HEK293 (cell line): ENCODE measurements at regions not wholly inside any gene's neighbourhood (a gene's known extent, or its start where the extent isn't known, plus 50 kb on each side); places are given as distances from the start of the nearest gene placed in this dataset.

ENCODE experiments used
- CTCF ChIA-PET: fragments of 350-600 bp; formaldehyde crosslinking; extraction: SDS; loops from one replicate; lab custom pipeline; 2021; ENCODE audit warnings: antibody characterized with exemption; lab: Yijun Ruan, JAX
- POLR2A ChIA-PET: fragments of 300-600 bp; formaldehyde crosslinking; extraction: SDS; loops from one replicate; lab custom pipeline; 2020; ENCODE audit warnings: antibody characterized with exemption, inconsistent platforms; lab: Yijun Ruan, JAX
- H3K27ac ChIP-seq: fragments of 200-500 bp; sonication (Bioruptor generic); 2 replicates; pipeline ENCODE4 v1.5.1; 2014; ENCODE audit warnings: low read depth, low read length, control low read depth, inconsistent platforms; ENCODE audit errors: extremely low read depth
- H3K36me3 ChIP-seq, 2 experiments: fragments of 200-500 bp in 1 of 2; sonication (Bioruptor generic) in 1 of 2; 1 replicate in 1 of 2; 2 replicates in 1 of 2; pipeline ENCODE4 v1.5.1; 2014 to 2017; ENCODE audit warnings: inconsistent platforms in 2 of 2, low read length in 2 of 2; ENCODE audit not compliant: control insufficient read depth in 2 of 2, insufficient read depth in 1 of 2
- H3K4me1 ChIP-seq: fragments of 200-500 bp; sonication (Bioruptor generic); 2 replicates; pipeline ENCODE4 v1.5.1; 2014; ENCODE audit warnings: mild to moderate bottlenecking, low read length, inconsistent platforms; ENCODE audit not compliant: control insufficient read depth, insufficient read depth
- H3K4me3 ChIP-seq: 2 replicates; pipeline ENCODE4 v1.5.1; 2011; ENCODE audit warnings: low read depth, mild to moderate bottlenecking, control low read depth, low read length, moderate library complexity
- H3K9me3 ChIP-seq: fragments of 200-500 bp; sonication (Bioruptor generic); 2 replicates; pipeline ENCODE4 v1.5.1; 2014; ENCODE audit warnings: low read depth, low read length, inconsistent platforms; ENCODE audit not compliant: control insufficient read depth, insufficient read depth
- FEZF1 ChIP-seq: fragments of 450-650 bp; formaldehyde crosslinking; IDR thresholded peaks from 2 replicates; pipeline ENCODE4 v1.5.1; 2016; ENCODE audit warnings: missing biosample characterization, missing genetic modification characterization
- GLI4 ChIP-seq: fragments of 450-650 bp; formaldehyde crosslinking; IDR thresholded peaks from 2 replicates; pipeline ENCODE4 v1.5.1; 2016; ENCODE audit warnings: missing biosample characterization, missing genetic modification characterization
- KLF16 ChIP-seq: fragments of 450-650 bp; formaldehyde crosslinking; IDR thresholded peaks from 2 replicates; pipeline ENCODE4 v1.5.1; 2017; ENCODE audit warnings: missing biosample characterization, missing genetic modification characterization
- KLF7 ChIP-seq: fragments of 450-650 bp; formaldehyde crosslinking; IDR thresholded peaks from 2 replicates; pipeline ENCODE4 v1.5.1; 2016; ENCODE audit warnings: missing biosample characterization, missing genetic modification characterization, borderline replicate concordance
- KLF8 ChIP-seq: fragments of 450-650 bp; formaldehyde crosslinking; IDR thresholded peaks from 2 replicates; pipeline ENCODE4 v1.5.1; 2016; ENCODE audit warnings: missing biosample characterization, missing genetic modification characterization
- WT1 ChIP-seq: fragments of 450-650 bp; formaldehyde crosslinking; IDR thresholded peaks from 2 replicates; pipeline ENCODE4 v1.5.1; 2016; ENCODE audit warnings: missing biosample characterization, missing genetic modification characterization
- ZBTB8A ChIP-seq: fragments of 450-650 bp; formaldehyde crosslinking; IDR thresholded peaks from 2 replicates; pipeline ENCODE4 v1.5.1; 2016; ENCODE audit warnings: missing biosample characterization, missing genetic modification characterization
- ZNF169 ChIP-seq: fragments of 450-650 bp; formaldehyde crosslinking; IDR thresholded peaks from 2 replicates; pipeline ENCODE4 v1.5.1; 2016; ENCODE audit warnings: missing biosample characterization, missing genetic modification characterization
- ZNF184 ChIP-seq: fragments of 450-650 bp; IDR thresholded peaks from 2 replicates; pipeline ENCODE4 v1.5.1; 2018; ENCODE audit warnings: missing biosample characterization, mild to moderate bottlenecking, missing genetic modification characterization
- ZNF19 ChIP-seq: fragments of 450-650 bp; formaldehyde crosslinking; IDR thresholded peaks from 2 replicates; pipeline ENCODE4; 2016; ENCODE audit warnings: missing biosample characterization, missing genetic modification characterization, low read depth
- ZNF2 ChIP-seq: fragments of 450-650 bp; formaldehyde crosslinking; IDR thresholded peaks from 2 replicates; pipeline ENCODE4 v1.5.1; 2016; ENCODE audit warnings: missing biosample characterization, missing genetic modification characterization
- ZNF221 ChIP-seq: fragments of 450-650 bp; formaldehyde crosslinking; IDR thresholded peaks from 2 replicates; pipeline ENCODE4 v1.5.1; 2017; ENCODE audit warnings: missing biosample characterization, missing genetic modification characterization, borderline replicate concordance
- ZNF239 ChIP-seq: fragments of 450-650 bp; formaldehyde crosslinking; IDR thresholded peaks from 2 replicates; pipeline ENCODE4 v1.5.1; 2016; ENCODE audit warnings: missing biosample characterization, missing genetic modification characterization
- ZNF248 ChIP-seq: fragments of 450-650 bp; formaldehyde crosslinking; IDR thresholded peaks from 2 replicates; pipeline ENCODE4 v1.5.1; 2017; ENCODE audit warnings: missing biosample characterization, missing genetic modification characterization
- ZNF266 ChIP-seq: fragments of 450-650 bp; formaldehyde crosslinking; IDR thresholded peaks from 2 replicates; pipeline ENCODE4 v1.5.1; 2016; ENCODE audit warnings: missing biosample characterization, missing genetic modification characterization, low read depth
- ZNF280C ChIP-seq: fragments of 450-650 bp; formaldehyde crosslinking; IDR thresholded peaks from 2 replicates; pipeline ENCODE4 v1.5.1; 2016; ENCODE audit warnings: missing biosample characterization, missing genetic modification characterization
- ZNF302 ChIP-seq: fragments of 450-650 bp; formaldehyde crosslinking; IDR thresholded peaks from 2 replicates; pipeline ENCODE4 v1.5.1; 2016; ENCODE audit warnings: missing biosample characterization, missing genetic modification characterization, low read depth
- ZNF324 ChIP-seq: fragments of 450-650 bp; formaldehyde crosslinking; IDR thresholded peaks from 2 replicates; pipeline ENCODE4 v1.5.1; 2016; ENCODE audit warnings: missing biosample characterization, missing genetic modification characterization
- ZNF341 ChIP-seq: fragments of 450-650 bp; formaldehyde crosslinking; IDR thresholded peaks from 2 replicates; pipeline ENCODE4; 2016; ENCODE audit warnings: low read depth, missing biosample characterization, missing genetic modification characterization
- ZNF354C ChIP-seq: fragments of 450-650 bp; formaldehyde crosslinking; IDR thresholded peaks from 2 replicates; pipeline ENCODE4 v1.5.1; 2016; ENCODE audit warnings: missing biosample characterization, missing genetic modification characterization, low read depth, borderline replicate concordance
- ZNF37A ChIP-seq: fragments of 450-650 bp; IDR thresholded peaks from 2 replicates; pipeline ENCODE4 v1.5.1; 2018; ENCODE audit warnings: missing biosample characterization, missing genetic modification characterization
- ZNF48 ChIP-seq: fragments of 450-650 bp; formaldehyde crosslinking; IDR thresholded peaks from 2 replicates; pipeline ENCODE4 v1.5.1; 2016; ENCODE audit warnings: missing biosample characterization, missing genetic modification characterization
- ZNF548 ChIP-seq: fragments of 450-650 bp; formaldehyde crosslinking; IDR thresholded peaks from 2 replicates; pipeline ENCODE4 v1.5.1; 2016; ENCODE audit warnings: missing biosample characterization, missing genetic modification characterization
- ZNF623 ChIP-seq: fragments of 450-650 bp; formaldehyde crosslinking; IDR thresholded peaks from 2 replicates; pipeline ENCODE4 v1.5.1; 2016; ENCODE audit warnings: missing biosample characterization, missing genetic modification characterization
- ZNF626 ChIP-seq: fragments of 450-650 bp; sonication (Bioruptor Pico); formaldehyde crosslinking; IDR thresholded peaks from 2 replicates; pipeline ENCODE4 v1.5.1; 2018; ENCODE audit warnings: missing biosample characterization, missing genetic modification characterization, inconsistent platforms
- ZNF747 ChIP-seq: fragments of 450-650 bp; formaldehyde crosslinking; IDR thresholded peaks from 2 replicates; pipeline ENCODE4 v1.5.1; 2016; ENCODE audit warnings: missing biosample characterization, missing genetic modification characterization
- ZNF76 ChIP-seq: fragments of 450-650 bp; formaldehyde crosslinking; IDR thresholded peaks from 2 replicates; pipeline ENCODE4; 2016; ENCODE audit warnings: low read depth, missing biosample characterization, missing genetic modification characterization, borderline replicate concordance
- ZNF785 ChIP-seq: fragments of 450-650 bp; formaldehyde crosslinking; IDR thresholded peaks from 2 replicates; pipeline ENCODE4 v1.5.1; 2016; ENCODE audit warnings: missing biosample characterization, missing genetic modification characterization
- ZNF830 ChIP-seq: fragments of 450-650 bp; IDR thresholded peaks from 2 replicates; pipeline ENCODE4 v1.5.0; 2018; ENCODE audit warnings: missing biosample characterization, missing genetic modification characterization, low read depth, mild to moderate bottlenecking, moderate library complexity
- ZNF843 ChIP-seq: fragments of 450-650 bp; formaldehyde crosslinking; IDR thresholded peaks from 2 replicates; pipeline ENCODE4 v1.5.1; 2016; ENCODE audit warnings: missing biosample characterization, missing genetic modification characterization
- TF ChIP-seq, protein P1 (sequence below): fragments of 450-650 bp; formaldehyde crosslinking; IDR thresholded peaks from 2 replicates; pipeline ENCODE4; 2016; ENCODE audit warnings: missing biosample characterization, missing genetic modification characterization

DNA sequence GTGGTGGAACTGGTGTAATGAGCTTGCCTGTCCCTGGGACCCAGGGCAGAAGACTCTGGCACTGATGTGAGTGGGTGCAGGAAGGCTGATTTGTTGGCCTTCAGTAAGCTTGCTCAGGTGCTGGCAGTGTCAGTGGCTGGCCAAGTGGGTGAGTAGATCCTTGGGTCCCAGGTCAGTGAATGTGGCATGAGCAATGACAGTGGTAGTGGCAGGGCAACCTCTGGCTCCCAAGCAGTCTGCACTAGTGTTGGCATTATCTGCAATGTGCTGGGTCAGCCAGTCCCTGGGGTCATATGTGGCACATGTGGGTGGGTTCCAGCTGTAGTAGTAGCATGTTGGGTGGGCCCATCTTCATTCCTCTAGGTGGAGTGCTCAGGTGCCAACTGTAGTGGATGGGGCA, 640.9 kb upstream of the GRM3 start:
- no peak overlapping the region for H3K27ac ChIP-seq

GRCh38 chr7:85997515-85997914, 646.2 kb upstream of the GRM3 start:
- POLR2A ChIA-PET = no interaction called here
- H3K27ac ChIP-seq = no peak overlapping the region

More for the DNA sequence above, 640.9 kb upstream of the GRM3 start:
- no peak overlapping the region for H3K4me3 ChIP-seq
- no peaks in the 10 kb centered on the region for H3K9me3 ChIP-seq
- TF ChIP-seq GLI4 (tag by site-specific recombination) (no peak), ZNF76 (tag by site-specific recombination) (no peak), ZBTB8A (tag by site-specific recombination) (no peak), KLF8 (tag by site-specific recombination) (no peak), ZNF221 (tag by site-specific recombination) (no peak), ZNF747 (tag by site-specific recombination) (no peak), ZNF37A (tag by site-specific recombination) (no peak), ZNF843 (tag by site-specific recombination) (no peak), ZNF324 (tag by site-specific recombination) (no peak), ZNF548 (tag by site-specific recombination) (no peak), ZNF48 (tag by site-specific recombination) (no peak), ZNF266 (tag by site-specific recombination) (no peak), ZNF2 (tag by site-specific recombination) (no peak), ZNF341 (no peak), ZNF623 (tag by site-specific recombination) (no peak), ZNF169 (no peak), FEZF1 (no peak), ZNF626 (tag by site-specific recombination) (no peak)
- TF ChIP-seq, all 188 proteins: peak for 0
- ChIA-PET CTCF (interaction anchor here (0.6 kb wide), 1 partner anchor 1024 kb away, joined by 3 read pairs; no protein-coding TSS in a partner anchor), POLR2A (no interaction called here)
- no peaks in the 10 kb centered on the region for H3K4me1 ChIP-seq
- no peaks in the 10 kb centered on the region for H3K36me3 ChIP-seq

More at GRCh38 chr7:85997515-85997914, 646.2 kb upstream of the GRM3 start:
- no peak for TF ChIP-seq ZNF19
- TF ChIP-seq ZNF354C (tag by site-specific recombination) = no peak
- TF ChIP-seq, protein P1, sequence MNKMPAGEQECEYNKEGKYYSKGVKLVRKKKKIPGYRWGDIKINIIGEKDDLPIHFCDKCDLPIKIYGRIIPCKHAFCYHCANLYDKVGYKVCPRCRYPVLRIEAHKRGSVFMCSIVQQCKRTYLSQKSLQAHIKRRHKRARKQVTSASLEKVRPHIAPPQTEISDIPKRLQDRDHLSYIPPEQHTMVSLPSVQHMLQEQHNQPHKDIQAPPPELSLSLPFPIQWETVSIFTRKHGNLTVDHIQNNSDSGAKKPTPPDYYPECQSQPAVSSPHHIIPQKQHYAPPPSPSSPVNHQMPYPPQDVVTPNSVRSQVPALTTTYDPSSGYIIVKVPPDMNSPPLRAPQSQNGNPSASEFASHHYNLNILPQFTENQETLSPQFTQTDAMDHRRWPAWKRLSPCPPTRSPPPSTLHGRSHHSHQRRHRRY = no peak
- no peak for TF ChIP-seq ZNF324 (tag by site-specific recombination)
- TF ChIP-seq ZNF830 (tag by site-specific recombination) = no peak
- TF ChIP-seq ZNF184 (tag by site-specific recombination) = no peak
- TF ChIP-seq ZNF239 (tag by site-specific recombination) = no peak
- TF ChIP-seq KLF7 (tag by site-specific recombination) = no peak
- no peak for TF ChIP-seq ZNF302 (tag by site-specific recombination)
- TF ChIP-seq ZNF280C (tag by site-specific recombination) = no peak
- no peak for TF ChIP-seq KLF16 (tag by site-specific recombination)
- TF ChIP-seq ZNF248 (tag by site-specific recombination) = no peak
- TF ChIP-seq WT1 (tag by site-specific recombination) = no peak
- no peak for TF ChIP-seq ZNF785 (tag by site-specific recombination)
- Histone ChIP-seq H3K9me3 (no peaks in the 10 kb centered on the region), H3K4me1 (no peaks in the 10 kb centered on the region), H3K36me3 (no peaks in the 10 kb centered on the region), H3K4me3 (no peak overlapping the region)
- CTCF ChIA-PET = no interaction called here
